ENCODE measurements at regions not wholly inside any gene's neighbourhood (a gene's known extent, or its start where the extent isn't known, plus 50 kb on each side); places are given as distances from the start of the nearest gene placed in this dataset.

- TF ChIP-seq CTCF (IDR thresholded peaks at IDR 0.05) (no peak), POLR2A (IDR thresholded peaks at IDR 0.05) (no peak)
These were observed 695.0 kb upstream of the GRM7 start for GRCh38 chr3:6165951-6166350.
